ENCODE measurements at regions not wholly inside any gene's neighbourhood (a gene's known extent, or its start where the extent isn't known, plus 50 kb on each side); places are given as distances from the start of the nearest gene placed in this dataset.

DNA sequence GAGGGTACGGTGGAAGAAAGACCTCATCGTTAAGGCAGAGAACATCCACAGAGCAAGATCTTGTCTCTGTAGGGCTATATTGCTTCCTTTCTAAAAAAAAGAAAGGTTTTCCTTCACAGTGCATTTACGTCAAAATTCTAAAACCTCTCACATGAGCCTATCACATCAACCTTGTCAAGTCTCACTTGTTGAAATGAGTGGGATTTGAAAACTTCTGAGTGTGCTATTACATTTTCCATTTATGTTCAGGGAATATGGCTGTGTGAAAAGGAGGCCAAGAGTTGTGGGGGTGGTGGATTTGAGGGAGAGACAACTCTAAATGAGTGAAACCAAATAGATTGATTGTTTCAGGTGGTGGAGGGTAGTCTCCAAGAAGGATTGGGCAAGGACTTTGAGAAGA, 147.1 kb upstream of the MPDZ start:
- BruUV-seq (replicated peaks), result no TSS peak

More for the DNA sequence above, 147.1 kb upstream of the MPDZ start:
- ATAC-seq, result no peak
- no peak overlapping the region for H2AFZ ChIP-seq (ENCODE audit: low read length)
- whole genome bisulfite sequencing (ENCODE audit: low lambda C conversion rate), result 0% methylated on average over 3 of the region's 3 CpGs
- H3K9ac ChIP-seq (ENCODE audit: insufficient read depth, low read depth, low read length), result no peak overlapping the region
- H3K27ac ChIP-seq (ENCODE audit: extremely low read length, insufficient read depth, low read length), result no peak overlapping the region
- intact Hi-C loops (cut with micrococcal nuclease; ENCODE audit: unreplicated experiment), result loop anchor here (1.0 to 10.0 kb wide), 4 partner anchors 212 to 1003 kb away; no protein-coding TSS in a partner anchor
- no peak overlapping the region for H3K4me3 ChIP-seq (replicated peaks in 1 of 3; ENCODE audit: insufficient read depth in 1 of 3, low read depth in 2 of 3, low read length in 3 of 3)
- no peak overlapping the region for H3K4me2 ChIP-seq (ENCODE audit: low read depth, low read length)
- H3K36me3 ChIP-seq (replicated peaks in 1 of 2; ENCODE audit: control insufficient read depth in 1 of 2, insufficient read depth in 2 of 2, low read length in 2 of 2), result no peaks in the 10 kb centered on the region
- no peaks in the 10 kb centered on the region for H3K79me2 ChIP-seq (ENCODE audit: insufficient read depth, low read length)
- no peaks in the 10 kb centered on the region for H4K20me1 ChIP-seq (ENCODE audit: insufficient read depth, low read length)
- in situ Hi-C loops (cut with HindIII; ENCODE audit: extremely low pct_ligation_motif_present, low pct_unique_long_range_greater_than_20kb), result loop anchor here (5.0 to 10.0 kb wide), 2 partner anchors 926 to 998 kb away; no protein-coding TSS in a partner anchor
- no peak for DNase-seq (ENCODE audit: low spot score)
- H3K27me3 ChIP-seq (ENCODE audit: control insufficient read depth in 1 of 2, insufficient read depth in 2 of 2, low read length in 2 of 2), result no peaks in the 10 kb centered on the region
- no peaks in the 10 kb centered on the region for H3K4me1 ChIP-seq (ENCODE audit: insufficient read depth, low read length)
- no peaks in the 10 kb centered on the region for H3K9me3 ChIP-seq (ENCODE audit: low read length)
- no peak for TF ChIP-seq RAD21 (CRISPR knock-in tag; IDR thresholded peaks at IDR 0.05)
- no peak for TF ChIP-seq ZNF317 (CRISPR knock-in tag; IDR thresholded peaks at IDR 0.05)
- TF ChIP-seq PHF5A (CRISPR knock-in tag; IDR thresholded peaks at IDR 0.05; ENCODE audit: low read depth, unreplicated experiment), result no peak
- TF ChIP-seq ZSCAN20 (CRISPR knock-in tag; IDR thresholded peaks at IDR 0.05; ENCODE audit: borderline replicate concordance), result no peak
- no peak for TF ChIP-seq DNMT1 (CRISPR knock-in tag; IDR thresholded peaks at IDR 0.05)
- no peak for TF ChIP-seq ZNF616 (CRISPR knock-in tag; IDR thresholded peaks at IDR 0.05; ENCODE audit: low read depth)
- TF ChIP-seq, protein P1, sequence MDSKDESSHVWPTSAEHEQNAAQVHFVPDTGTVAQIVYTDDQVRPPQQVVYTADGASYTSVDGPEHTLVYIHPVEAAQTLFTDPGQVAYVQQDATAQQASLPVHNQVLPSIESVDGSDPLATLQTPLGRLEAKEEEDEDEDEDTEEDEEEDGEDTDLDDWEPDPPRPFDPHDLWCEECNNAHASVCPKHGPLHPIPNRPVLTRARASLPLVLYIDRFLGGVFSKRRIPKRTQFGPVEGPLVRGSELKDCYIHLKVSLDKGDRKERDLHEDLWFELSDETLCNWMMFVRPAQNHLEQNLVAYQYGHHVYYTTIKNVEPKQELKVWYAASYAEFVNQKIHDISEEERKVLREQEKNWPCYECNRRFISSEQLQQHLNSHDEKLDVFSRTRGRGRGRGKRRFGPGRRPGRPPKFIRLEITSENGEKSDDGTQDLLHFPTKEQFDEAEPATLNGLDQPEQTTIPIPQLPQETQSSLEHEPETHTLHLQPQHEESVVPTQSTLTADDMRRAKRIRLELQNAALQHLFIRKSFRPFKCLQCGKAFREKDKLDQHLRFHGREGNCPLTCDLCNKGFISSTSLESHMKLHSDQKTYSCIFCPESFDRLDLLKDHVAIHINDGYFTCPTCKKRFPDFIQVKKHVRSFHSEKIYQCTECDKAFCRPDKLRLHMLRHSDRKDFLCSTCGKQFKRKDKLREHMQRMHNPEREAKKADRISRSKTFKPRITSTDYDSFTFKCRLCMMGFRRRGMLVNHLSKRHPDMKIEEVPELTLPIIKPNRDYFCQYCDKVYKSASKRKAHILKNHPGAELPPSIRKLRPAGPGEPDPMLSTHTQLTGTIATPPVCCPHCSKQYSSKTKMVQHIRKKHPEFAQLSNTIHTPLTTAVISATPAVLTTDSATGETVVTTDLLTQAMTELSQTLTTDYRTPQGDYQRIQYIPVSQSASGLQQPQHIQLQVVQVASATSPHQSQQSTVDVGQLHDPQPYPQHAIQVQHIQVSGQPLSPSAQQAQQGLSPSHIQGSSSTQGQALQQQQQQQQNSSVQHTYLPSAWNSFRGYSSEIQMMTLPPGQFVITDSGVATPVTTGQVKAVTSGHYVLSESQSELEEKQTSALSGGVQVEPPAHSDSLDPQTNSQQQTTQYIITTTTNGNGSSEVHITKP (CRISPR knock-in tag; IDR thresholded peaks at IDR 0.05; ENCODE audit: low read depth), result no peak
- TF ChIP-seq ZBTB21 (CRISPR knock-in tag; IDR thresholded peaks at IDR 0.05), result no peak
- TF ChIP-seq RORA (CRISPR knock-in tag; IDR thresholded peaks at IDR 0.05), result no peak
- TF ChIP-seq, protein P2, sequence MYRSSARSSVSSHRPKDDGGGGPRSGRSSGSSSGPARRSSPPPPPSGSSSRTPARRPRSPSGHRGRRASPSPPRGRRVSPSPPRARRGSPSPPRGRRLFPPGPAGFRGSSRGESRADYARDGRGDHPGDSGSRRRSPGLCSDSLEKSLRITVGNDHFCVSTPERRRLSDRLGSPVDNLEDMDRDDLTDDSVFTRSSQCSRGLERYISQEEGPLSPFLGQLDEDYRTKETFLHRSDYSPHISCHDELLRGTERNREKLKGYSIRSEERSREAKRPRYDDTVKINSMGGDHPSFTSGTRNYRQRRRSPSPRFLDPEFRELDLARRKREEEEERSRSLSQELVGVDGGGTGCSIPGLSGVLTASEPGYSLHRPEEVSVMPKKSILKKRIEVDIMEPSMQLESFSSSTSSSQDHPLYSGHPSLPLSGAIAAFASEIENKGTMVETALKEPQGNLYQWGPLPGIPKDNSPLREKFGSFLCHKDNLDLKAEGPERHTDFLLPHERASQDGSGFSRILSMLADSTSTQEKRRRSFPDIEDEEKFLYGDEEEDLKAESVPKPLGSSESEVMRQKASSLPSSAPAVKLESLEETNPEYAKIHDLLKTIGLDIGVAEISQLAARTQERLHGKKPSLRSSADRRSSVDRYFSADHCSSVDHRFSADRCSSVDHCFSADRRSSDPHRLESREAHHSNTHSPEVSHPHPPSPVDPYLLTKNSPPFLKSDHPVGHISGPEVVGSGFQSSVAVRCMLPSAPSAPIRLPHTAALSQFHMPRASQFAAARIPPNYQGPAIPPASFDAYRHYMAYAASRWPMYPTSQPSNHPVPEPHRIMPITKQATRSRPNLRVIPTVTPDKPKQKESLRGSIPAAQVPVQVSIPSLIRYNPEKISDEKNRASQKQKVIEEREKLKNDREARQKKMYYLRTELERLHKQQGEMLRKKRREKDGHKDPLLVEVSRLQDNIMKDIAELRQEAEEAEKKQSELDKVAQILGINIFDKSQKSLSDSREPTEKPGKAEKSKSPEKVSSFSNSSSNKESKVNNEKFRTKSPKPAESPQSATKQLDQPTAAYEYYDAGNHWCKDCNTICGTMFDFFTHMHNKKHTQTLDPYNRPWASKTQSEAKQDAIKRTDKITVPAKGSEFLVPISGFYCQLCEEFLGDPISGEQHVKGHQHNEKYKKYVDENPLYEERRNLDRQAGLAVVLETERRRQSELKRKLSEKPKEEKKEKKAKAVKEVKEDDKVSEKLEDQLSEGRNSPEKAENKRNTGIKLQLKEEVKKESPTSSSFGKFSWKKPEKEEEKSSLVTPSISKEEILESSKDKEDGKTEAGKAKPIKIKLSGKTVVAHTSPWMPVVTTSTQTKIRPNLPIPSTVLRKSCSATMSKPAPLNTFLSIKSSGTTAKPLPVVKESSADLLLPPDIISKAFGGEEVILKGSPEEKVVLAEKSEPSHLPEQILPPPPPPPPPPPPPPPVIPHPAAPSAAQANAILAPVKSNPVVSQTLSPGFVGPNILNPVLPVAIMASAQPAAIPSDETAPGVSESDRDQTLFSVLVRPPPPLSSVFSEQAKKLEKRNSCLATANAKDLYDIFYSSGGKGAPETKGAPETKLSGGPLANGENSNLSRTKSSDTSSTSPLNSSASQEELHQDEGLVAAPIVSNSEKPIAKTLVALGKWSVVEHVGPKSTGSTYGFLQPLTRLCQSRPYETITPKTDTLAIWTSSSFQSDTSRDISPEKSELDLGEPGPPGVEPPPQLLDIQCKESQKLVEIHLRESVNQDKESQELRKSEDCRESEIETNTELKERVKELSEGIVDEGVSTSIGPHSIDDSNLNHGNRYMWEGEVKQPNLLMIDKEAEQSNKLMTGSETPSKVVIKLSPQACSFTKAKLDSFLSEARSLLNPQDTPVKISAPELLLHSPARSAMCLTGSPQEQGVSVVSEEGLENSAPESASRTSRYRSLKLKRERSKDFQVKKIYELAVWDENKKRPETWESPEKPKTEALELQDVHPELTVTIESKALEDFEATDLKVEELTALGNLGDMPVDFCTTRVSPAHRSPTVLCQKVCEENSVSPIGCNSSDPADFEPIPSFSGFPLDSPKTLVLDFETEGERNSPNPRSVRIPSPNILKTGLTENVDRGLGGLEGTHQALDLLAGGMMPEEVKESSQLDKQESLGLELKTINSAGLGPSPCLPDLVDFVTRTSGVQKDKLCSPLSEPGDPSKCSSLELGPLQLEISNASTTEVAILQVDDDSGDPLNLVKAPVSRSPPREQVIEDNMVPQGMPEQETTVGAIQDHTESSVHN (CRISPR knock-in tag; IDR thresholded peaks at IDR 0.05), result no peak
- ChIA-PET CTCF (ENCODE audit: low intra/inter-chr PET ratio, low total read pairs) (interaction anchor here (1.9 kb wide), 1 partner anchor 927 kb away, joined by 8 read pairs; no protein-coding TSS in a partner anchor), POLR2A (no interaction called here)
- no peak for FAIRE-seq
